ENCODE measurements at regions not wholly inside any gene's neighbourhood (a gene's known extent, or its start where the extent isn't known, plus 50 kb on each side); places are given as distances from the start of the nearest gene placed in this dataset.

- peaks cover 0 to 2% of the 10 kb centered on the region in 2 donors for H3K9me3 ChIP-seq (replicated peaks in 1 of 2; ENCODE audit: control insufficient read depth in 2 of 2, insufficient read depth in 1 of 2, low read depth in 1 of 2, low read length in 2 of 2)
- H3K4me3 ChIP-seq (ENCODE audit: low read length in 2 of 2): no peak overlapping the region
- peak; percentile 30 for DNase-seq (ENCODE audit: low spot score)
- H3K27me3 ChIP-seq (ENCODE audit: control insufficient read depth in 3 of 3, insufficient read depth in 3 of 3, low read depth in 1 of 3, low read length in 3 of 3): peaks cover 0 to 5% (median 4%) of the 10 kb centered on the region in 3 experiments
- no peaks in the 10 kb centered on the region for H3K79me1 ChIP-seq (ENCODE audit: low read depth, low read length)
- H3K27ac ChIP-seq (replicated peaks; ENCODE audit: low read length): no peak overlapping the region
- H2BK120ac ChIP-seq (ENCODE audit: low read depth, low read length): no peak overlapping the region
- H4K8ac ChIP-seq (ENCODE audit: low read depth, low read length): no peak overlapping the region
- H3K23ac ChIP-seq (ENCODE audit: low read depth, low read length, poor library complexity): no peak overlapping the region
- no peaks in the 10 kb centered on the region for H3K36me3 ChIP-seq (replicated peaks in 1 of 2; ENCODE audit: control insufficient read depth in 2 of 2, insufficient read depth in 2 of 2, low read length in 2 of 2)
- no peak overlapping the region for H3K18ac ChIP-seq (ENCODE audit: low read length)
- no CpG with 5 or more reads among the region's 15 CpGs for WGBS, 2 donors (ENCODE audit: extremely low coverage in 2 of 2, insufficient read length in 2 of 2, insufficient replicate concordance in 1 of 2)
- no peak overlapping the region for H2BK5ac ChIP-seq (ENCODE audit: low read length)
- H3K4ac ChIP-seq (ENCODE audit: low read length): no peak overlapping the region
- no peak overlapping the region for H2BK12ac ChIP-seq (ENCODE audit: low read length)
- H3K4me1 ChIP-seq (ENCODE audit: control insufficient read depth in 2 of 2, insufficient read depth in 1 of 2, low read depth in 1 of 2, low read length in 2 of 2): peaks cover 2 to 10% of the 10 kb centered on the region in 2 donors
- H3K4me2 ChIP-seq (ENCODE audit: insufficient read depth, low read length, poor library complexity, severe bottlenecking): no peak overlapping the region
- no peak overlapping the region for H2AK5ac ChIP-seq (ENCODE audit: low read depth, low read length)
- H2AFZ ChIP-seq (ENCODE audit: low read length): peak overlapping the region; percentile 83
- H2BK15ac ChIP-seq (ENCODE audit: low read length): no peak overlapping the region
- H4K91ac ChIP-seq (ENCODE audit: low read depth, low read length, poor library complexity): no peak overlapping the region
- H3K9ac ChIP-seq (ENCODE audit: low read depth, low read length, poor library complexity): no peak overlapping the region
- H3K14ac ChIP-seq (ENCODE audit: low read length): no peak overlapping the region
Observed at GRCh38 chr15:31435261-31435911, 108.8 kb downstream of the KLF13 start.

GRCh38 chr15:31435912-31436628 lies 109.4 kb downstream of the KLF13 start:
- no CpG with 5 or more reads among the region's 14 CpGs for WGBS, 2 donors (ENCODE audit: extremely low coverage in 2 of 2, insufficient read length in 2 of 2, insufficient replicate concordance in 1 of 2)
- Histone ChIP-seq H4K8ac (ENCODE audit: low read depth, low read length) (no peak overlapping the region), H3K23ac (ENCODE audit: low read depth, low read length, poor library complexity) (no peak overlapping the region), H3K9ac (ENCODE audit: low read depth, low read length, poor library complexity) (no peak overlapping the region), H3K4ac (ENCODE audit: low read length) (no peak overlapping the region), H2BK15ac (ENCODE audit: low read length) (no peak overlapping the region), H2AFZ (ENCODE audit: low read length) (no peak overlapping the region), H3K9me3 (replicated peaks in 1 of 2; ENCODE audit: control insufficient read depth in 2 of 2, insufficient read depth in 1 of 2, low read depth in 1 of 2, low read length in 2 of 2) (peaks cover 0 to 2% of the 10 kb centered on the region in 2 donors), H2BK5ac (ENCODE audit: low read length) (no peak overlapping the region), H3K27ac (replicated peaks; ENCODE audit: low read length) (no peak overlapping the region), H3K4me2 (ENCODE audit: insufficient read depth, low read length, poor library complexity, severe bottlenecking) (no peak overlapping the region), H2BK12ac (ENCODE audit: low read length) (no peak overlapping the region), H2AK5ac (ENCODE audit: low read depth, low read length) (no peak overlapping the region), H3K27me3 (ENCODE audit: control insufficient read depth in 3 of 3, insufficient read depth in 3 of 3, low read depth in 1 of 3, low read length in 3 of 3) (peaks cover 0 to 7% (median 4%) of the 10 kb centered on the region in 3 experiments), H2BK120ac (ENCODE audit: low read depth, low read length) (no peak overlapping the region), H3K36me3 (replicated peaks in 1 of 2; ENCODE audit: control insufficient read depth in 2 of 2, insufficient read depth in 2 of 2, low read length in 2 of 2) (no peaks in the 10 kb centered on the region), H4K91ac (ENCODE audit: low read depth, low read length, poor library complexity) (no peak overlapping the region), H3K18ac (ENCODE audit: low read length) (no peak overlapping the region), H3K79me1 (ENCODE audit: low read depth, low read length) (no peaks in the 10 kb centered on the region), H3K4me1 (ENCODE audit: control insufficient read depth in 2 of 2, insufficient read depth in 1 of 2, low read depth in 1 of 2, low read length in 2 of 2) (peaks cover 3 to 10% of the 10 kb centered on the region in 2 donors), H3K14ac (ENCODE audit: low read length) (no peak overlapping the region), H3K4me3 (ENCODE audit: low read length in 2 of 2) (no peak overlapping the region)
- no peak for DNase-seq (ENCODE audit: low spot score)

DNA sequence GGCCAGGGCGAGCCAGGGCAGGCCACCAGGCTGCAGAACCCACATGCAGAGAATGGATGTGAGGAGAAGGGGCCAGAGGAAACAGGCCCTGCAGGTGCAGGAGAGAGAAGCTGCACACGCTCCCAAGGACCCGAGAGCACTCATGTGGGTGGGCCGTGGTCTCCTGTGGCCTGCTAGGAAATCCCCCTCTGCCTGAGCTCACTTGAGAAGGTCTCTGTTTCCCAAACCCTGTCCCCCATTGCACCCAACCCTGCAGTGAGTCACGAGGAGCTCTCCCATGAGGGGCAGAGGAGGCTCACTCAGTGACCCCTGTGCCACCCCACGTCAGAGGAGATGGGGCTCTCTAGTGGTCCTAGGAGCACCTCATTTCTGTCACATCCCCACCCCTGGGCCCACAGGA lies 111.1 kb downstream of the KLF13 start:
- Histone ChIP-seq H4K91ac (ENCODE audit: low read depth, low read length, poor library complexity) (no peak overlapping the region), H3K14ac (ENCODE audit: low read length) (no peak overlapping the region), H3K27ac (replicated peaks; ENCODE audit: low read length) (no peak overlapping the region), H3K9me3 (replicated peaks in 1 of 2; ENCODE audit: control insufficient read depth in 2 of 2, insufficient read depth in 1 of 2, low read depth in 1 of 2, low read length in 2 of 2) (peaks cover 0 to 2% of the 10 kb centered on the region in 2 donors), H3K9ac (ENCODE audit: low read depth, low read length, poor library complexity) (no peak overlapping the region), H3K27me3 (ENCODE audit: control insufficient read depth in 3 of 3, insufficient read depth in 3 of 3, low read depth in 1 of 3, low read length in 3 of 3) (peaks cover 0 to 7% (median 4%) of the 10 kb centered on the region in 3 experiments), H3K36me3 (replicated peaks in 1 of 2; ENCODE audit: control insufficient read depth in 2 of 2, insufficient read depth in 2 of 2, low read length in 2 of 2) (no peaks in the 10 kb centered on the region), H2BK120ac (ENCODE audit: low read depth, low read length) (no peak overlapping the region), H2AK5ac (ENCODE audit: low read depth, low read length) (no peak overlapping the region), H4K8ac (ENCODE audit: low read depth, low read length) (no peak overlapping the region), H2AFZ (ENCODE audit: low read length) (no peak overlapping the region), H2BK15ac (ENCODE audit: low read length) (no peak overlapping the region), H3K4me1 (ENCODE audit: control insufficient read depth in 2 of 2, insufficient read depth in 1 of 2, low read depth in 1 of 2, low read length in 2 of 2) (peaks cover 3 to 10% of the 10 kb centered on the region in 2 donors), H3K79me1 (ENCODE audit: low read depth, low read length) (no peaks in the 10 kb centered on the region), H2BK5ac (ENCODE audit: low read length) (no peak overlapping the region), H3K4me3 (ENCODE audit: low read length in 2 of 2) (no peak overlapping the region), H2BK12ac (ENCODE audit: low read length) (no peak overlapping the region), H3K18ac (ENCODE audit: low read length) (no peak overlapping the region), H3K4me2 (ENCODE audit: insufficient read depth, low read length, poor library complexity, severe bottlenecking) (no peak overlapping the region), H3K4ac (ENCODE audit: low read length) (no peak overlapping the region), H3K23ac (ENCODE audit: low read depth, low read length, poor library complexity) (no peak overlapping the region)
- no CpG with 5 or more reads among the region's 6 CpGs for WGBS, 2 donors (ENCODE audit: extremely low coverage in 2 of 2, insufficient read length in 2 of 2, insufficient replicate concordance in 1 of 2)
- DNase-seq (ENCODE audit: low spot score): no peak

GRCh38 chr15:31438601-31439265 lies 112.1 kb downstream of the KLF13 start:
- Histone ChIP-seq H4K91ac (ENCODE audit: low read depth, low read length, poor library complexity) (no peak overlapping the region), H3K27ac (replicated peaks; ENCODE audit: low read length) (no peak overlapping the region), H2BK120ac (ENCODE audit: low read depth, low read length) (no peak overlapping the region), H3K9ac (ENCODE audit: low read depth, low read length, poor library complexity) (no peak overlapping the region), H4K8ac (ENCODE audit: low read depth, low read length) (no peak overlapping the region), H3K27me3 (ENCODE audit: control insufficient read depth in 3 of 3, insufficient read depth in 3 of 3, low read depth in 1 of 3, low read length in 3 of 3) (peaks cover 0 to 7% (median 2%) of the 10 kb centered on the region in 3 experiments), H2BK5ac (ENCODE audit: low read length) (no peak overlapping the region), H3K4me2 (ENCODE audit: insufficient read depth, low read length, poor library complexity, severe bottlenecking) (no peak overlapping the region), H3K4ac (ENCODE audit: low read length) (no peak overlapping the region), H3K14ac (ENCODE audit: low read length) (no peak overlapping the region), H2AK5ac (ENCODE audit: low read depth, low read length) (no peak overlapping the region), H2BK12ac (ENCODE audit: low read length) (no peak overlapping the region), H3K9me3 (replicated peaks in 1 of 2; ENCODE audit: control insufficient read depth in 2 of 2, insufficient read depth in 1 of 2, low read depth in 1 of 2, low read length in 2 of 2) (peaks cover 0 to 2% of the 10 kb centered on the region in 2 donors), H3K36me3 (replicated peaks in 1 of 2; ENCODE audit: control insufficient read depth in 2 of 2, insufficient read depth in 2 of 2, low read length in 2 of 2) (no peaks in the 10 kb centered on the region), H3K79me1 (ENCODE audit: low read depth, low read length) (no peaks in the 10 kb centered on the region), H3K4me3 (ENCODE audit: low read length in 2 of 2) (no peak overlapping the region), H3K4me1 (ENCODE audit: control insufficient read depth in 2 of 2, insufficient read depth in 1 of 2, low read depth in 1 of 2, low read length in 2 of 2) (peaks cover 3 to 10% of the 10 kb centered on the region in 2 donors), H3K18ac (ENCODE audit: low read length) (no peak overlapping the region), H2BK15ac (ENCODE audit: low read length) (no peak overlapping the region), H3K23ac (ENCODE audit: low read depth, low read length, poor library complexity) (no peak overlapping the region), H2AFZ (ENCODE audit: low read length) (no peak overlapping the region)
- no peak for DNase-seq (ENCODE audit: low spot score)
- WGBS, 2 donors (ENCODE audit: extremely low coverage in 2 of 2, insufficient read length in 2 of 2, insufficient replicate concordance in 1 of 2): no CpG with 5 or more reads among the region's 10 CpGs
